Uterus (tissue), 3 donors: ENCODE measurements at regions not wholly inside any gene's neighbourhood (a gene's known extent, or its start where the extent isn't known, plus 50 kb on each side); places are given as distances from the start of the nearest gene placed in this dataset.

ENCODE experiments used
- DNase-seq, 2 donors: peaks; one replicate each; pipeline ENCODE4 v3.0.0-alpha.2; 2019 to 2020
- H3K27ac ChIP-seq, 2 donors: fragments of 200-600 bp; sonication (generic); 1 replicate in 1 of 2; 2 replicates in 1 of 2; pipeline ENCODE4 v1.5.1; 2016 to 2018
- H3K27me3 ChIP-seq, 2 donors: fragments of 200-600 bp; sonication (generic); one replicate each; pipeline ENCODE4 v1.5.1; 2018 to 2019; ENCODE audit warnings: control low read depth in 1 of 2
- H3K36me3 ChIP-seq, 2 donors: fragments of 200-600 bp; sonication (generic); one replicate each; pipeline ENCODE4 v1.5.1; 2019; ENCODE audit warnings: control low read depth in 1 of 2
- H3K4me1 ChIP-seq, 2 donors: fragments of 200-600 bp; sonication (generic); one replicate each; pipeline ENCODE4 v1.5.1; 2018 to 2019; ENCODE audit warnings: control low read depth in 1 of 2
- H3K4me3 ChIP-seq, 2 donors: fragments of 200-600 bp; sonication (generic); 1 replicate in 1 of 2; 2 replicates in 1 of 2; pipeline ENCODE4 v1.5.1; 2018 to 2019; ENCODE audit warnings: mild to moderate bottlenecking in 1 of 2
- H3K9me3 ChIP-seq, 2 donors: fragments of 200-600 bp; sonication (generic); one replicate each; pipeline ENCODE4 v1.5.1; 2019; ENCODE audit warnings: control low read depth in 1 of 2
- POLR2A ChIP-seq, 2 donors: fragments of 450-650 bp; IDR thresholded peaks; one replicate each; pipeline ENCODE4 v1.6.1; 2016; ENCODE audit warnings: antibody characterized with exemption in 2 of 2, mild to moderate bottlenecking in 1 of 2, moderate library complexity in 1 of 2
- intact Hi-C: fragments of 100-400 bp; cut with DNase I; formaldehyde crosslinking; loops from one replicate; pipeline ENCODE4 v1.15.1; 2023; ENCODE audit warnings: low total_unique reads
- TF ChIP-seq, protein P1 (sequence below), 4 experiments: fragments of 200-600 bp in 2 of 4; fragments of 450-650 bp in 2 of 4; sonication (generic) in 2 of 4; IDR thresholded peaks; one replicate each; pipeline ENCODE4 v1.5.1; 2016 to 2019; ENCODE audit warnings: antibody characterized with exemption in 4 of 4, mild to moderate bottlenecking in 2 of 4, moderate library complexity in 1 of 4
- donor health status: DM: yes; HTN: yes; CAD: no.

DNA sequence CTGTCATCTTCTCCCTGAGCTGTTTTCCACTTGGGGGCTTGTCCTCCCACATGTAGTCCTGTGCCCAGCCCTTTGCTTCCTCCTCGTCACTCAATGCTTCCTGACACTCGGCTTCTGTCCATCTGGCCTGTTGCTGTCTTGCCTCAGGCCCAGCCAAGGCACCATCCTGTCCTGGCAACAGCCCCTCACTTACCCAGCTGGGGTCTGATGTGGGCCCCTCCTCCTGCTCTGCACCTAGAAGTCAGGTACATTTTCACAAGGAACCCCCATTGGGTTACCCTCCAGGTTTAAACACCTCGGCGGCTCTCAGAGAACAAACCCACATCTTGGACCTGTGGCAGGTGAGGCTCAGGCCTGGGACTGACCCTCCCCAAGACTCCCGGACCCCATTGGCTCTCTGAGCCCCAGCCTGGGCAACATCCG is 784.8 kb downstream of the TBC1D22A start:
- Histone ChIP-seq H3K4me3 (no peak overlapping the region), H3K36me3 (no peaks in the 10 kb centered on the region), H3K27ac (no peak overlapping the region), H3K27me3 (no peaks in the 10 kb centered on the region), H3K4me1 (no peaks in the 10 kb centered on the region), H3K9me3 (no peaks in the 10 kb centered on the region)
- intact Hi-C loops: no loop called here
- TF ChIP-seq, protein P1, sequence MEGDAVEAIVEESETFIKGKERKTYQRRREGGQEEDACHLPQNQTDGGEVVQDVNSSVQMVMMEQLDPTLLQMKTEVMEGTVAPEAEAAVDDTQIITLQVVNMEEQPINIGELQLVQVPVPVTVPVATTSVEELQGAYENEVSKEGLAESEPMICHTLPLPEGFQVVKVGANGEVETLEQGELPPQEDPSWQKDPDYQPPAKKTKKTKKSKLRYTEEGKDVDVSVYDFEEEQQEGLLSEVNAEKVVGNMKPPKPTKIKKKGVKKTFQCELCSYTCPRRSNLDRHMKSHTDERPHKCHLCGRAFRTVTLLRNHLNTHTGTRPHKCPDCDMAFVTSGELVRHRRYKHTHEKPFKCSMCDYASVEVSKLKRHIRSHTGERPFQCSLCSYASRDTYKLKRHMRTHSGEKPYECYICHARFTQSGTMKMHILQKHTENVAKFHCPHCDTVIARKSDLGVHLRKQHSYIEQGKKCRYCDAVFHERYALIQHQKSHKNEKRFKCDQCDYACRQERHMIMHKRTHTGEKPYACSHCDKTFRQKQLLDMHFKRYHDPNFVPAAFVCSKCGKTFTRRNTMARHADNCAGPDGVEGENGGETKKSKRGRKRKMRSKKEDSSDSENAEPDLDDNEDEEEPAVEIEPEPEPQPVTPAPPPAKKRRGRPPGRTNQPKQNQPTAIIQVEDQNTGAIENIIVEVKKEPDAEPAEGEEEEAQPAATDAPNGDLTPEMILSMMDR (IDR thresholded peaks at IDR 0.05): no peak
- no peak for TF ChIP-seq POLR2A (IDR thresholded peaks at IDR 0.05)
- no peak for DNase-seq

DNA sequence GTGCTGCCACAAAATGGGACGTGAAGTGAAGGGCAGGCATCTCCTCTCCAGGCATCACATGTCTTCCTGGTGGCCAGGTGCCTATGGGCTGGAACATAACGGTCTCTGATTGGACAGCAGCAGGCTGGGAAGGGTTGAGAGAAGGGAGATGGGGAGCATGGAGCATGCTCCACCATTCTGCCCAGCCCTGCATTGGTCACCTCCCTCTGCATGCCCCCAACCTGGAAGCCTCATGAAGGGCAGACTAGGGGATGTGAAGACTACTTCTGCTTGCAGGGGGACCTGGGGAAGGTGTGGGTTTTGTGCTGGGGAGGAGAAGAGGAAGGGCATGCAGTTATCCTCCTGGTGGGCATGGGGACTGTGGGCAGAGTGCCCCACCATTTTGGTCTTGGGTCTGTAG is 782.2 kb downstream of the TBC1D22A start:
- Histone ChIP-seq H3K36me3 (no peaks in the 10 kb centered on the region), H3K4me3 (no peak overlapping the region), H3K9me3 (no peaks in the 10 kb centered on the region), H3K4me1 (no peaks in the 10 kb centered on the region), H3K27me3 (no peaks in the 10 kb centered on the region), H3K27ac (no peak overlapping the region)
- intact Hi-C loops: no loop called here
- TF ChIP-seq, protein P1 (IDR thresholded peaks at IDR 0.05): no peak
- no peak for TF ChIP-seq POLR2A (IDR thresholded peaks at IDR 0.05)
- DNase-seq: no peak

DNA sequence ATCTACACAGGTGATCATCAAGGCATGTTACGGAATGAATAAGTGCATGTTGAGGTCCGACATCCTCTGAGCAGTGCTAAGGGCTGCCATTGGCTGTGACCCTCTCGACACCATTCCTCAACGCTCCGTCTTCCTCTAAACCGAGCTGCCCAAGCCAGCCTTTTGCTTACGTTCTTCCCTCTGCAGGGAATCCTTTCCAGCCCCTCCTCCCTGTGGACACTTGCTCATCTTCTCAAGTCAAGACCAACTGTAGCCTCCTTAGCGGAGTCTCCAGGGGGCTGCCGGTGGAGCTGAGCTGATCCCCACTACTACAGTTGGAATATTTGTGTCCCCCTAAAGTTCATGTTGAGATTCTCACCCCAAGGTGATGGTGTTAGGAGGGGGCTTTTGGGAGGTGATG is 781.0 kb downstream of the TBC1D22A start:
- DNase-seq: no peak
- Histone ChIP-seq H3K36me3 (no peaks in the 10 kb centered on the region), H3K27me3 (no peaks in the 10 kb centered on the region), H3K27ac (no peak overlapping the region), H3K4me1 (no peaks in the 10 kb centered on the region), H3K4me3 (no peak overlapping the region), H3K9me3 (no peaks in the 10 kb centered on the region)
- intact Hi-C loops: no loop called here
- TF ChIP-seq POLR2A (IDR thresholded peaks at IDR 0.05): no peak
- TF ChIP-seq, protein P1 (IDR thresholded peaks at IDR 0.05): no peak

DNA sequence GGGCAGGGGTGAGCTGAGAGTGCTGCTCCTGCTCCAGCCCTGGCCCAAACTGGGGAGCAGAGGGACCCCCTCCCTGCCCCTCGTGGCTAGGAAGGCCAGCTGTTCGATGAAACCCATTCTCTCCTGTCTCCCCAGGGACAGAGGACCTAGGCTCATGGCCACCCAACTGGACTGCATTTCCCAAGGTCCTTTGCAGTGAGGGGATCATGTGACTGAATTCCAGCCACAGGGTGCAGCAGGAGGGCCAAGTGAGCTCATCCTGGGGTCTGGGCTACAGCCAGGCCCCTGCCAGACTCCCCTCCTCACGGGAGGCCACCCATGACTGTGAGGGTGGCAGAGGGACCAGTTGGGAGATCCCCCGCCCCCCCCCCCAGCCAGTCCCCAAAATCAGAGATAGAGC is 777.6 kb downstream of the TBC1D22A start:
- no peak for TF ChIP-seq POLR2A (IDR thresholded peaks at IDR 0.05)
- TF ChIP-seq, protein P1 (IDR thresholded peaks at IDR 0.05): no peak

DNA sequence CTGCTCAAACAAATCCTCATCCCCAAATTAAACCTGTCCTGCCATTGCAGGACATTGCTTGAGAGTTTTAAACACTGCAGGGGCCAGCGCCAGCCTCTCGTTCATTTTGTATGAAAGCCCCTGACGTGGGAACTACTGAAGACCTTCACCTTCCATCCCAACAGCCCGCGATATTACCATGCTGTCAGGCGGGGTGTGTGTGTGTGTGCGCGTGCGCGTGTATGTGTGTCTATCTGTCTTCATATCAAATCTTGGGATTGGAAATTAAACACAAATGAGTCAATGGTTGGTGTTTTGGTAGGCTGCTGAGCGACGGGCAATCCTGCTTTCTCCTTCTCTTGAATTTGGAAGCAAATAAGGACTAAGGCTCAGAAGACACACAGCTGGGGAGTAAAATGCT is 776.9 kb downstream of the TBC1D22A start:
- Histone ChIP-seq H3K27me3 (no peaks in the 10 kb centered on the region), H3K4me3 (no peak overlapping the region), H3K36me3 (no peaks in the 10 kb centered on the region), H3K4me1 (peaks cover 0 to 6% of the 10 kb centered on the region in 2 donors), H3K9me3 (no peaks in the 10 kb centered on the region), H3K27ac (no peak overlapping the region)
- no peak for TF ChIP-seq POLR2A (IDR thresholded peaks at IDR 0.05)
- TF ChIP-seq, protein P1 (IDR thresholded peaks at IDR 0.05): no peak
- no peak for DNase-seq
- intact Hi-C loops: no loop called here

More for the DNA sequence above, 777.6 kb downstream of the TBC1D22A start:
- Histone ChIP-seq H3K9me3 (no peaks in the 10 kb centered on the region), H3K4me1 (no peaks in the 10 kb centered on the region), H3K27ac (no peak overlapping the region), H3K36me3 (no peaks in the 10 kb centered on the region), H3K27me3 (no peaks in the 10 kb centered on the region), H3K4me3 (no peak overlapping the region)
- DNase-seq: no peak
- intact Hi-C loops: no loop called here
